Hepatocyte (in vitro differentiated cells): ENCODE measurements at regions not wholly inside any gene's neighbourhood (a gene's known extent, or its start where the extent isn't known, plus 50 kb on each side); places are given as distances from the start of the nearest gene placed in this dataset.

Experiments used
- EZH2phosphoT487 ChIP-seq: fragments of 200-600 bp; sonication (generic); IDR thresholded peaks from one replicate; pipeline ENCODE4 v1.6.1; 2018; ENCODE audit warnings: antibody characterized with exemption, mild to moderate bottlenecking, low read depth, moderate library complexity; ENCODE audit not compliant: unreplicated experiment, severe bottlenecking
- TF ChIP-seq, protein P1 (sequence below): fragments of 200-600 bp; sonication (generic); IDR thresholded peaks from 2 replicates; pipeline ENCODE4 v1.5.1; 2016; ENCODE audit warnings: antibody characterized with exemption, mild to moderate bottlenecking; ENCODE audit not compliant: poor library complexity

DNA sequence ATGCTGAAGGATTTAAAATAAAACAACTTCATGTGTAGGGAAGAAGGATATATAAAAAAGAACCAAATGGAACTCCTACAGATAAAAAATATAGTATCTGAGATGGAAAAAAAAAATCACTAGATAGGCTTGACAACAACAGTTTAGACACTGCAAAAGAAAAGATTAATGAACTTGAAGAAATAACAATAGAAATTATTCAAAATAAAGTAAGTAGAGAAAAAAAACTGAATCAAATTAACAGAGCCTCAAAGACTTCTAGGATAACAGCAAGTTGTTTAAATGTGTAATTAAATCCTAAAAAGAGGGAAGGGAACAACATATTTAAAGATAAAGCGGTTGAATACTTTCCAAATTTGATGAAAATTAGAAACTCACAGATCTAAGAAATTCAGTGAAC lies 316.3 kb upstream of the ECI2 start:
- TF ChIP-seq, protein P1, sequence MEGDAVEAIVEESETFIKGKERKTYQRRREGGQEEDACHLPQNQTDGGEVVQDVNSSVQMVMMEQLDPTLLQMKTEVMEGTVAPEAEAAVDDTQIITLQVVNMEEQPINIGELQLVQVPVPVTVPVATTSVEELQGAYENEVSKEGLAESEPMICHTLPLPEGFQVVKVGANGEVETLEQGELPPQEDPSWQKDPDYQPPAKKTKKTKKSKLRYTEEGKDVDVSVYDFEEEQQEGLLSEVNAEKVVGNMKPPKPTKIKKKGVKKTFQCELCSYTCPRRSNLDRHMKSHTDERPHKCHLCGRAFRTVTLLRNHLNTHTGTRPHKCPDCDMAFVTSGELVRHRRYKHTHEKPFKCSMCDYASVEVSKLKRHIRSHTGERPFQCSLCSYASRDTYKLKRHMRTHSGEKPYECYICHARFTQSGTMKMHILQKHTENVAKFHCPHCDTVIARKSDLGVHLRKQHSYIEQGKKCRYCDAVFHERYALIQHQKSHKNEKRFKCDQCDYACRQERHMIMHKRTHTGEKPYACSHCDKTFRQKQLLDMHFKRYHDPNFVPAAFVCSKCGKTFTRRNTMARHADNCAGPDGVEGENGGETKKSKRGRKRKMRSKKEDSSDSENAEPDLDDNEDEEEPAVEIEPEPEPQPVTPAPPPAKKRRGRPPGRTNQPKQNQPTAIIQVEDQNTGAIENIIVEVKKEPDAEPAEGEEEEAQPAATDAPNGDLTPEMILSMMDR, result no peak
- no peak for TF ChIP-seq EZH2phosphoT487
